ENCODE measurements at regions not wholly inside any gene's neighbourhood (a gene's known extent, or its start where the extent isn't known, plus 50 kb on each side); places are given as distances from the start of the nearest gene placed in this dataset.
"Not testable (repeated sequence)": the region's sequence is repeated elsewhere in the genome, so short reads cannot be mapped to it uniquely, and the experiment has no call there.

DNA sequence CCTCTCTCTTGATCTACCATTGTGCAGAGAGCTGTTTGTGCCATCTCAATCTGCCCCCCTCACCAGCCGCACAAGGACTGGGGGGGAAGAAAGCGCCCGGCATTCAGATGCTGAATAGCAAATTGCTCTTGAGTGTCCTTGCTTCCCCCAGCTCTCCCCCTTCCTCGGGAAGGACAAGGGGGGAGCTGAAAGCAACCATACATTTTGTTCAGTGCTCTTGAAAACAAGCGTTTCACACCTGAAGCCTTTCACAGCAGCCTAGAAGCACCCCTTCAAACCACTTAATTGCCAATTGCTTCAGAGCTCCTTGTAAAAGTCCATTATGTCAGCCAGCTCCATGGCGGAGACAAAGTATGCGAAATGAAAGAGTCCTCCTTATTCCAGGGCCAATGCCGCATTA is 540.1 kb downstream of the NR2F2 start (continued):
- no peak for TF ChIP-seq ZNF561 (tag by site-specific recombination; IDR thresholded peaks at IDR 0.05; ENCODE audit: borderline replicate concordance)

DNA sequence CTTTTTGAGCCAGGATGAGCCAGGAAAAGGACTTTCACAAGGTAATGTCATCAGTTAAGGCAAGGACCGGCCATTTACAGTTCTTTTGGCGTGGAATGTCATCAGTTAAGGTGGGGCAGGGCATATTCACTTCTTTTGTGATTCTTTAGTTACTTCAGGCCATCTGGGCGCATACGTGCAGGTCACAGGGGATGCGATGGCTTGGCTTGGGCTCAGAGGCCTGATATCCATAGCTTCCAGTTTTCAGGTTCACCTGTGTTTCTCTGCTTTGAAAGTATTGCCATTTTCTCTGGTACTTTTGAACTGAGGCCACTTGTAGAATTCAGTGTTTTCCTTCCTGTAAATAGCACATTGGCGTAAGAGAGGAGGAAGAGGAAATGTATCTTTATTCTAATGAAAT is 546.9 kb downstream of the NR2F2 start:
- H3K9me3 ChIP-seq (ENCODE audit: control insufficient read depth, insufficient read depth, low read depth, low read length); H3K27ac ChIP-seq (ENCODE audit: extremely low read depth, low read depth, low read length); H3K4me1 ChIP-seq (ENCODE audit: control insufficient read depth, insufficient read depth, low read length); POLR2A ChIA-PET; CTCF ChIA-PET; H3K36me3 ChIP-seq (ENCODE audit: control insufficient read depth in 2 of 2, insufficient read depth in 1 of 2, low read length in 2 of 2); H3K4me3 ChIP-seq (ENCODE audit: low read depth, low read length): not testable (repeated sequence)

DNA sequence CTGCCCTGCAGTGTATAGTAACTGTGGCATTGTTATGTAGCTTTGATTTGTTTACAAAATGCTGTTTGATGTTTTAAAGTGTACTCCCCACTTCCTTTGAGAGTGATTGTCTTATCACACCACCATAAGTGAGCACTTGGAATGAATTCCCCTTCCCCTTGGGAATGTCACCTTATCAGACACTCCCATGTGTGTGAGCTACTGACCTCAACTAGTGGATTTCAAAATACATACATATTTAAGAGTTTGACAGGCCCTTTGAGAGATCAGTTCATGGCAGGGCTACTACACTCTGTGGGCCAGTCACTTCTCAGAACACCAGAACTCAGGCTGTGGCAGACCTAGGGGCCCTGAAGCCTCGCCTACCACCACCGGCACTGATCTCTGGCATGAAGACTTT is 547.6 kb downstream of the NR2F2 start:
- ChIA-PET POLR2A (no interaction called here), CTCF (no interaction called here)
- Histone ChIP-seq H3K9me3 (ENCODE audit: control insufficient read depth, insufficient read depth, low read depth, low read length) (no peaks in the 10 kb centered on the region), H3K4me1 (ENCODE audit: control insufficient read depth, insufficient read depth, low read length) (no peaks in the 10 kb centered on the region), H3K27ac (ENCODE audit: extremely low read depth, low read depth, low read length) (no peak overlapping the region), H3K36me3 (ENCODE audit: control insufficient read depth in 2 of 2, insufficient read depth in 1 of 2, low read length in 2 of 2) (no peaks in the 10 kb centered on the region), H3K4me3 (ENCODE audit: low read depth, low read length) (no peak overlapping the region)
- no peak for TF ChIP-seq KLF8 (tag by site-specific recombination; IDR thresholded peaks at IDR 0.05)
- TF ChIP-seq ZNF223 (tag by site-specific recombination; IDR thresholded peaks at IDR 0.05) = no peak
- TF ChIP-seq, protein P1, sequence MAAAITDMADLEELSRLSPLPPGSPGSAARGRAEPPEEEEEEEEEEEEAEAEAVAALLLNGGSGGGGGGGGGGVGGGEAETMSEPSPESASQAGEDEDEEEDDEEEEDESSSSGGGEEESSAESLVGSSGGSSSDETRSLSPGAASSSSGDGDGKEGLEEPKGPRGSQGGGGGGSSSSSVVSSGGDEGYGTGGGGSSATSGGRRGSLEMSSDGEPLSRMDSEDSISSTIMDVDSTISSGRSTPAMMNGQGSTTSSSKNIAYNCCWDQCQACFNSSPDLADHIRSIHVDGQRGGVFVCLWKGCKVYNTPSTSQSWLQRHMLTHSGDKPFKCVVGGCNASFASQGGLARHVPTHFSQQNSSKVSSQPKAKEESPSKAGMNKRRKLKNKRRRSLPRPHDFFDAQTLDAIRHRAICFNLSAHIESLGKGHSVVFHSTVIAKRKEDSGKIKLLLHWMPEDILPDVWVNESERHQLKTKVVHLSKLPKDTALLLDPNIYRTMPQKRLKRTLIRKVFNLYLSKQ (tag by site-specific recombination; IDR thresholded peaks at IDR 0.05; ENCODE audit: borderline replicate concordance) = no peak
- TF ChIP-seq, protein P2, sequence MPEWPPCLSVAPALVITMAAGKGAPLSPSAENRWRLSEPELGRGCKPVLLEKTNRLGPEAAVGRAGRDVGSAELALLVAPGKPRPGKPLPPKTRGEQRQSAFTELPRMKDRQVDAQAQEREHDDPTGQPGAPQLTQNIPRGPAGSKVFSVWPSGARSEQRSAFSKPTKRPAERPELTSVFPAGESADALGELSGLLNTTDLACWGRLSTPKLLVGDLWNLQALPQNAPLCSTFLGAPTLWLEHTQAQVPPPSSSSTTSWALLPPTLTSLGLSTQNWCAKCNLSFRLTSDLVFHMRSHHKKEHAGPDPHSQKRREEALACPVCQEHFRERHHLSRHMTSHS (tag by site-specific recombination; IDR thresholded peaks at IDR 0.05) = no peak
- TF ChIP-seq, protein P3, sequence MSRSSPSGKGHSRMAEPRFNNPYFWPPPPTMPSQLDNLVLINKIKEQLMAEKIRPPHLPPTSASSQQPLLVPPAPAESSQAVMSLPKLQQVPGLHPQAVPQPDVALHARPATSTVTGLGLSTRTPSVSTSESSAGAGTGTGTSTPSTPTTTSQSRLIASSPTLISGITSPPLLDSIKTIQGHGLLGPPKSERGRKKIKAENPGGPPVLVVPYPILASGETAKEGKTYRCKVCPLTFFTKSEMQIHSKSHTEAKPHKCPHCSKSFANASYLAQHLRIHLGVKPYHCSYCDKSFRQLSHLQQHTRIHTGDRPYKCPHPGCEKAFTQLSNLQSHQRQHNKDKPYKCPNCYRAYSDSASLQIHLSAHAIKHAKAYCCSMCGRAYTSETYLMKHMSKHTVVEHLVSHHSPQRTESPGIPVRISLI (tag by site-specific recombination; IDR thresholded peaks at IDR 0.05) = no peak
- no peak for TF ChIP-seq ZNF121 (tag by site-specific recombination; IDR thresholded peaks at IDR 0.05)

DNA sequence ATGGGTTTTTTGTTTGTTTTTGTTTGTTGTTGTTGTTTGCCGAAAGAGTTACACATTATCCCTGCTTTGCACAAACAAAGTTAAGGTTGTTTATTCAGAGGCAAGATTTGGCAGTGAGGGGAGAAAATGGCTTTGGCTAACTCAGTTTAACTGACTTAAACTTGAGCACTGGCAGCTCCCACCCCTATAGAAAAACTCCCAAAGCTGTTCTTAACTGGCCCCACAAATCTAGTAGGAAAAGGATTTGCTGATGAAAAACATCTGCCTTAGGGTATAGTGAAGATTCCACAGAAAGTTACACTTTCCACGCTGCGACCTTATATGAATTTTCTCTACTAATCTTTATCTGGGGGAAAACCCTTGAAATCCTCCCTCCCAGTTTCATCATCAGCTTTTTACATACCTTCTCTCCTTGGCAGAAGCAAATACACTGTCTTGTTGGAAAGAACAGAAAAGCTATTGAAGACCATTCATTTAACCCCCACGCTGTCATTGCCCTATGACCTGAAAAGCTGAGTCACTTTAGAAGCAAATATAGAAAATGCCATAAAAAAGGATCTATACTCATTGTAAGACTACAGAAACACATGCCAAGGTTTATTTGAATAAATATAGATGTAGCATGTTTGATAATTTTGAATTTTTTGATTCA is 551.7 kb downstream of the NR2F2 start:
- H3K27ac ChIP-seq (ENCODE audit: extremely low read depth, low read depth, low read length) = no peak overlapping the region
- H3K36me3 ChIP-seq (ENCODE audit: control insufficient read depth in 2 of 2, insufficient read depth in 1 of 2, low read length in 2 of 2) = no peaks in the 10 kb centered on the region
- ChIA-PET CTCF (interaction anchor here (0.6 kb wide), 1 partner anchor 1272 kb away, joined by 4 read pairs; no protein-coding TSS in a partner anchor), POLR2A (no interaction called here)
- no peaks in the 10 kb centered on the region for H3K9me3 ChIP-seq (ENCODE audit: control insufficient read depth, insufficient read depth, low read depth, low read length)
- no peaks in the 10 kb centered on the region for H3K4me1 ChIP-seq (ENCODE audit: control insufficient read depth, insufficient read depth, low read length)
- no peak overlapping the region for H3K4me3 ChIP-seq (ENCODE audit: low read depth, low read length)
- TF ChIP-seq, protein P4, sequence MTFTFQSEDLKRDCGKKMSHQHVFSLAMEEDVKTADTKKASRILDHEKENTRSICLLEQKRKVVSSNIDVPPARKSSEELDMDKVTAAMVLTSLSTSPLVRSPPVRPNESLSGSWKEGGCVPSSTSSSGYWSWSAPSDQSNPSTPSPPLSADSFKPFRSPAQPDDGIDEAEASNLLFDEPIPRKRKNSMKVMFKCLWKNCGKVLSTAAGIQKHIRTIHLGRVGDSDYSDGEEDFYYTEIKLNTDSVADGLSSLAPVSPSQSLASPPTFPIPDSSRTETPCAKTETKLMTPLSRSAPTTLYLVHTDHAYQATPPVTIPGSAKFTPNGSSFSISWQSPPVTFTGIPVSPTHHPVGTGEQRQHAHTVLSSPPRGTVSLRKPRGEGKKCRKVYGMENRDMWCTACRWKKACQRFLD (tag by site-specific recombination; IDR thresholded peaks at IDR 0.05) = no peak
- TF ChIP-seq SP2 (tag by site-specific recombination; IDR thresholded peaks at IDR 0.05) (no peak), ZNF670 (tag by site-specific recombination; IDR thresholded peaks at IDR 0.05; ENCODE audit: low read depth) (no peak), ZNF654 (tag by site-specific recombination; IDR thresholded peaks at IDR 0.05; ENCODE audit: low read depth) (no peak), FEZF1 (tag by site-specific recombination; IDR thresholded peaks at IDR 0.05) (no peak), ZNF621 (tag by site-specific recombination; IDR thresholded peaks at IDR 0.05) (no peak), ZNF121 (tag by site-specific recombination; IDR thresholded peaks at IDR 0.05) (no peak), ZBTB48 (tag by site-specific recombination; IDR thresholded peaks at IDR 0.05) (no peak)
- TF ChIP-seq, protein P5, sequence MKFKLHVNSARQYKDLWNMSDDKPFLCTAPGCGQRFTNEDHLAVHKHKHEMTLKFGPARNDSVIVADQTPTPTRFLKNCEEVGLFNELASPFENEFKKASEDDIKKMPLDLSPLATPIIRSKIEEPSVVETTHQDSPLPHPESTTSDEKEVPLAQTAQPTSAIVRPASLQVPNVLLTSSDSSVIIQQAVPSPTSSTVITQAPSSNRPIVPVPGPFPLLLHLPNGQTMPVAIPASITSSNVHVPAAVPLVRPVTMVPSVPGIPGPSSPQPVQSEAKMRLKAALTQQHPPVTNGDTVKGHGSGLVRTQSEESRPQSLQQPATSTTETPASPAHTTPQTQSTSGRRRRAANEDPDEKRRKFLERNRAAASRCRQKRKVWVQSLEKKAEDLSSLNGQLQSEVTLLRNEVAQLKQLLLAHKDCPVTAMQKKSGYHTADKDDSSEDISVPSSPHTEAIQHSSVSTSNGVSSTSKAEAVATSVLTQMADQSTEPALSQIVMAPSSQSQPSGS (tag by site-specific recombination; IDR thresholded peaks at IDR 0.05; ENCODE audit: low read depth) = no peak
- TF ChIP-seq, protein P6, sequence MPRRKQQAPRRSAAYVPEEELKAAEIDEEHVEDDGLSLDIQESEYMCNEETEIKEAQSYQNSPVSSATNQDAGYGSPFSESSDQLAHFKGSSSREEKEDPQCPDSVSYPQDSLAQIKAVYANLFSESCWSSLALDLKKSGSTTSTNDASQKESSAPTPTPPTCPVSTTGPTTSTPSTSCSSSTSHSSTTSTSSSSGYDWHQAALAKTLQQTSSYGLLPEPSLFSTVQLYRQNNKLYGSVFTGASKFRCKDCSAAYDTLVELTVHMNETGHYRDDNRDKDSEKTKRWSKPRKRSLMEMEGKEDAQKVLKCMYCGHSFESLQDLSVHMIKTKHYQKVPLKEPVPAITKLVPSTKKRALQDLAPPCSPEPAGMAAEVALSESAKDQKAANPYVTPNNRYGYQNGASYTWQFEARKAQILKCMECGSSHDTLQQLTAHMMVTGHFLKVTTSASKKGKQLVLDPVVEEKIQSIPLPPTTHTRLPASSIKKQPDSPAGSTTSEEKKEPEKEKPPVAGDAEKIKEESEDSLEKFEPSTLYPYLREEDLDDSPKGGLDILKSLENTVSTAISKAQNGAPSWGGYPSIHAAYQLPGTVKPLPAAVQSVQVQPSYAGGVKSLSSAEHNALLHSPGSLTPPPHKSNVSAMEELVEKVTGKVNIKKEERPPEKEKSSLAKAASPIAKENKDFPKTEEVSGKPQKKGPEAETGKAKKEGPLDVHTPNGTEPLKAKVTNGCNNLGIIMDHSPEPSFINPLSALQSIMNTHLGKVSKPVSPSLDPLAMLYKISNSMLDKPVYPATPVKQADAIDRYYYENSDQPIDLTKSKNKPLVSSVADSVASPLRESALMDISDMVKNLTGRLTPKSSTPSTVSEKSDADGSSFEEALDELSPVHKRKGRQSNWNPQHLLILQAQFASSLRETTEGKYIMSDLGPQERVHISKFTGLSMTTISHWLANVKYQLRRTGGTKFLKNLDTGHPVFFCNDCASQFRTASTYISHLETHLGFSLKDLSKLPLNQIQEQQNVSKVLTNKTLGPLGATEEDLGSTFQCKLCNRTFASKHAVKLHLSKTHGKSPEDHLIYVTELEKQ (tag by site-specific recombination; IDR thresholded peaks at IDR 0.05; ENCODE audit: borderline replicate concordance) = no peak

Data from HEK293 (cell line).